Fibroblast of gingiva (primary cell): ENCODE measurements at regions not wholly inside any gene's neighbourhood (a gene's known extent, or its start where the extent isn't known, plus 50 kb on each side); places are given as distances from the start of the nearest gene placed in this dataset.

Source experiments
- DNase-seq: peaks from one replicate; pipeline ENCODE4 v3.0.0-alpha.2; 2011; ENCODE audit warnings: low read depth

GRCh38 chr14:101482066-101482465 lies 79.2 kb upstream of the DIO3 start:
- DNase-seq = no peak

GRCh38 chr14:101483829-101484228 lies 77.5 kb upstream of the DIO3 start:
- DNase-seq = no peak

- DNase-seq = no peak
Observed at GRCh38 chr14:101489092-101489760, 72.1 kb upstream of the DIO3 start.

GRCh38 chr14:101490771-101491170 lies 70.5 kb upstream of the DIO3 start:
- no peak for DNase-seq

GRCh38 chr14:101491841-101492240 lies 69.5 kb upstream of the DIO3 start:
- DNase-seq = no peak

- no peak for DNase-seq
Observed at GRCh38 chr14:101492716-101493115, 68.6 kb upstream of the DIO3 start.

- no peak for DNase-seq
Observed at GRCh38 chr14:101494826-101495225, 66.5 kb upstream of the DIO3 start.

- no peak for DNase-seq
Observed at GRCh38 chr14:101495284-101495683, 66.0 kb upstream of the DIO3 start.

- DNase-seq = no peak
Observed at GRCh38 chr14:101495827-101496775, 65.2 kb upstream of the DIO3 start.

GRCh38 chr14:101496776-101497683 lies 64.3 kb upstream of the DIO3 start:
- DNase-seq = no peak

GRCh38 chr14:101497684-101498525 lies 63.4 kb upstream of the DIO3 start:
- no peak for DNase-seq

GRCh38 chr14:101498526-101498860 lies 62.8 kb upstream of the DIO3 start:
- no peak for DNase-seq

- DNase-seq = no peak
Observed at GRCh38 chr14:101499080-101499479, 62.2 kb upstream of the DIO3 start.

GRCh38 chr14:101499513-101499912 lies 61.8 kb upstream of the DIO3 start:
- DNase-seq = no peak

- DNase-seq = no peak
Observed at GRCh38 chr14:101500061-101500460, 61.2 kb upstream of the DIO3 start.

- no peak for DNase-seq
Observed at GRCh38 chr14:101500681-101501080, 60.6 kb upstream of the DIO3 start.

- no peak for DNase-seq
Observed at GRCh38 chr14:101501341-101501740, 60.0 kb upstream of the DIO3 start.

GRCh38 chr14:101501858-101502615 lies 59.3 kb upstream of the DIO3 start:
- no peak for DNase-seq

- no peak for DNase-seq
Observed at GRCh38 chr14:101502761-101503392, 58.4 kb upstream of the DIO3 start.

- DNase-seq = no peak
Observed at GRCh38 chr14:101503431-101504095, 57.7 kb upstream of the DIO3 start.
